Heart left ventricle (tissue), 13 donors: ENCODE measurements at regions not wholly inside any gene's neighbourhood (a gene's known extent, or its start where the extent isn't known, plus 50 kb on each side); places are given as distances from the start of the nearest gene placed in this dataset.

Experiments used
- POLR2A ChIP-seq, 2 donors: fragments of 450-650 bp; IDR thresholded peaks; one replicate each; pipeline ENCODE4 v1.6.1; 2017; ENCODE audit warnings: antibody characterized with exemption in 2 of 2, mild to moderate bottlenecking in 2 of 2, moderate library complexity in 2 of 2
- TF ChIP-seq, protein P1 (sequence below), 12 donors: fragments of 200-600 bp; sonication (generic) in 4 of 12; IDR thresholded peaks; one replicate each; pipeline versions ENCODE4 v1.5.0 to v1.8.0; 2018 to 2022; ENCODE audit warnings: antibody characterized with exemption in 12 of 12, mild to moderate bottlenecking in 5 of 12
- donor health status: ischemic (EF 13 %, LVEDD 7.1; RV severe dilation, severe dysfunction).
- donor health status: DM: no; HTN: yes; CAD: no.
- donor health status: DM: no; HTN: no; CAD: no.
- donor health status: ischemic (EF 25% LVEDD 6.9; RV normal size, moderate dysfunction).
- donor health status: ischemic (EF 25% LVEDD 5.7; RV mildly dilated, moderate dysfunction).
- donor health status: ischemic (EF 35%, LVEDD 5.7; RV mildly dilated, moderate dysfunction).
- donor health status: nonischemic (EF 11% LVEDD 7.7; RV severe dilation, severe dysfunction).
- donor health status: DM: yes; HTN: yes; CAD: no.
- donor health status: PGD.
- donor health status: ischemic (EF 29% LVEDD 5.4; RV normal size, mild dysfunction).
- donor health status: nonischemic (EF 23%, LVEDD 6.1; RV moderate dilation, normal function).

DNA sequence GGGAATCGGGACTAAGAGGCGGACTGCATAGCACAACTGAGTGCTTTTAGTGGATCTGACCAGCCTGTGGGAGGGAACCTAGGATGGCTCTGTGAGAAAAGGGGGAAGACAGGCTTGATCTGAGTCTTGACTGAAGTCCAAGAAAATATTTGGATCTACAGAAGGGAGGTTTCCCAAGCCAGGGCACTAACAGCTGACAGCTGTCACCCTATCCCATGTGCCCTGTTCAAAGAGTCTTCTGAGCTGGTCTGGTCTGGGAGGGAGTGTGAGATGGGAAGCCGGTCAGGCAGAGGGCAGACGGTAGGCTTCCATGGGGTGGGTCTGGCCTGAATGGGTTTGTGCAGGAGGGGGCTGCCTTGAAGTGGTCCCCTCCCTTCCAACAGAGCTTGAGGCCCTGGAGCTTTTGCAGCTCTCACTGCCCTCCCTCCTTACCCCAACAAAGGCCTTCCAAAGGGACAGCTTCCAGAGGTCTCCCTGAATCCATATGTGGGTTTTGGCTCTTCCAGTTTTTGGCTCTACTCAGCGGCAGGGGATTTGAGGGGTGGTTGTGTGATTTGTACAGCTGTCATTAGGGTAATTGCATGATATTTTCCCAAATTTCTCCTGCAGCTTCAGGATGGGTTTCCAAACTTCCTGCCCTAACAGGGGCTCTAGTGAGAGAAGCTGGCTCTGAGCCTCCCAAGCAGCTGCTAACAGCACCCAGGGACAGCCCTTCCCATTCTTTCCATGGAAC, 643.7 kb downstream of the BCOR start:
- TF ChIP-seq, protein P1, sequence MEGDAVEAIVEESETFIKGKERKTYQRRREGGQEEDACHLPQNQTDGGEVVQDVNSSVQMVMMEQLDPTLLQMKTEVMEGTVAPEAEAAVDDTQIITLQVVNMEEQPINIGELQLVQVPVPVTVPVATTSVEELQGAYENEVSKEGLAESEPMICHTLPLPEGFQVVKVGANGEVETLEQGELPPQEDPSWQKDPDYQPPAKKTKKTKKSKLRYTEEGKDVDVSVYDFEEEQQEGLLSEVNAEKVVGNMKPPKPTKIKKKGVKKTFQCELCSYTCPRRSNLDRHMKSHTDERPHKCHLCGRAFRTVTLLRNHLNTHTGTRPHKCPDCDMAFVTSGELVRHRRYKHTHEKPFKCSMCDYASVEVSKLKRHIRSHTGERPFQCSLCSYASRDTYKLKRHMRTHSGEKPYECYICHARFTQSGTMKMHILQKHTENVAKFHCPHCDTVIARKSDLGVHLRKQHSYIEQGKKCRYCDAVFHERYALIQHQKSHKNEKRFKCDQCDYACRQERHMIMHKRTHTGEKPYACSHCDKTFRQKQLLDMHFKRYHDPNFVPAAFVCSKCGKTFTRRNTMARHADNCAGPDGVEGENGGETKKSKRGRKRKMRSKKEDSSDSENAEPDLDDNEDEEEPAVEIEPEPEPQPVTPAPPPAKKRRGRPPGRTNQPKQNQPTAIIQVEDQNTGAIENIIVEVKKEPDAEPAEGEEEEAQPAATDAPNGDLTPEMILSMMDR (IDR thresholded peaks at IDR 0.05), result no peak
- no peak for TF ChIP-seq POLR2A (IDR thresholded peaks at IDR 0.05)
